Erythroblast (primary cell): ENCODE measurements at regions not wholly inside any gene's neighbourhood (a gene's known extent, or its start where the extent isn't known, plus 50 kb on each side); places are given as distances from the start of the nearest gene placed in this dataset.
"Not testable (repeated sequence)": the region's sequence is repeated elsewhere in the genome, so short reads cannot be mapped to it uniquely, and the experiment has no call there.

Experiments
- DNase-seq, 2 experiments: peaks; one replicate each; lab custom pipeline; 2025; lab: John Stamatoyannopoulos, UW
- GATA1 ChIP-seq: IDR thresholded peaks from 2 replicates; pipeline ENCODE4 v1.6.1; 2011; ENCODE audit warnings: low read depth, mild to moderate bottlenecking, control low read depth, low read length, moderate library complexity
- POLR2A ChIP-seq: IDR thresholded peaks from 2 replicates; pipeline ENCODE4 v1.6.1; 2011; ENCODE audit warnings: mild to moderate bottlenecking, low read length

DNA sequence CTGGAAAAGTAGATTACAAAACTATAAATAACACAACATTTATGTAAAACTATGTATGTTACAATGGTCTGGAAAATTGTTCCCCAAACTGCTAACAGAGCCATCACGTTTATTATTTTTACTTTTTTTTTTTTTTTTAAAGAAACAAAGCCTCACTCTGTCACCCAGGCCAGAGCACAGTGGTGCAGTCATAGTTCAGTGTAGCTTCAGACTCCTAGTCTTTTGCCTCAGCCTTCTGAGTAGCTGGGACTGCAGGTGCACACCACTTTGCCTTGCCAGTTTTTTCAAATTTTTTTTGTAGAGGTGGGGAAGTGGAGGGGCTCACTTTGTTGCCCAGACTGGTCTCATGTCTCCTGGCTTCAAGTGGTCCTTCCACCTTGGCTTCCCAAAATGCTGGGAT lies 180.1 kb upstream of the SPRY1 start:
- no peak for DNase-seq
- TF ChIP-seq GATA1: no peak
- no peak for TF ChIP-seq POLR2A

GRCh38 chr4:123216946-123217345 lies 179.6 kb upstream of the SPRY1 start:
- DNase-seq: peak in 1 of 2 experiments; percentile 4
- no peak for TF ChIP-seq GATA1
- no peak for TF ChIP-seq POLR2A

- TF ChIP-seq GATA1 (no peak), POLR2A (no peak)
- DNase-seq: no peak
Observed at GRCh38 chr4:123217664-123218063, 178.9 kb upstream of the SPRY1 start.

DNA sequence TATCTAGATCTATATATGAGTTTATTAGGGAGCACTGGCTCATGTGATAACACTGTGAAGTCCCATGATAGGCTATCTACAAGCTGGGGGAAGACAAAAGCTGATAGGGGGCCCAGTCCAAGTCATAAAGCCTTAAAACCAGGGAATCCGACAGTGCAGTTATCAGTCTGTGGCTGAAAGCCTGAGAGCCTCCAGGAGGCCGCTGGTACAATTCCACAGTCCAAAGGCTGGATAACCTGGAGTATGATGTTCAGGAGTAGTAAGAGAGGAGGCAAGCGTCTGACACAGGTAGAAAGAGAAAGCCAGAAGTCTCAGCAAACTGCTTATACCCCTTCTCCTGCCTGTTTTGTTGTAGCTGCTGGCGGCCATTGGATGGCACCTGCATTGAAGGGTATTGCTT lies 177.6 kb upstream of the SPRY1 start:
- peak; percentile 38 to 82 for DNase-seq
- TF ChIP-seq POLR2A (no peak), GATA1 (no peak)

DNA sequence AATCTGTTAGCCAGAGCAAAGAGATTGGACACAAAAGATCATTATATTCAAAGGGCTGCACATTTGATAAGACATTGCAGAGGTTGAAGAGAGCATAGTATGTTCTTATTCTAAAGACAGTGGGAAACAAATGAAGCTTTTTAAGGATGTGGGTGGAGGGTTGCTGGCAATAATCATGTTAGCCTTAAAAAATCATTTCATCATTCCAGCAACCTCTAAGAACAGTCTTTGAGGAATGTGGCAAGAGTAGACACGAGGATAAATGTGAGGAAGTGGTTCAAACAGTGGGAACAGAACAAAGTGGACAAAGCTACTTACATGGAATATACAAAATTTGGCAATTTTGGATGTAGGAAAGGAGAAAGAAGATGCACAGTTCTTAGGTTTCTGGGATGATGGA lies 167.3 kb upstream of the SPRY1 start:
- no peak for TF ChIP-seq GATA1
- no peak for TF ChIP-seq POLR2A
- no peak for DNase-seq

DNA sequence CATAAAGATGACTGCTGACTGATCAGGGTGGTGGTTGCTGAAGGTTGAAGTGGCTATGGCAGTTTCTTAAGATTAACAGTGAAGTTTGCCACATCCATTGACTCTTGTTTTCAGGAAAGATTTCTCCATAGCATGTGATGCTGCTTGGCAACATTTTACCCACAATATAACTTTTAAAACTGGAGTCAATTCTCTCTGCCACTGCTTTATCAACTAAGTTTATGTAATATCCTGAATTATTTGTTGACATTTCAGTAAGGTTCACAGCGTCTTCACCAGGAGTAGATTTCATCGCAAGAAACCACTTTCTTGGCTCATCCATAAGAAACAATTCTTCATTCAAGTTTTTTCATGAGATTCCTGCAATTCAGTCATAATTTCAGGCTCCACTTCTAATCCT lies 166.5 kb upstream of the SPRY1 start:
- DNase-seq: no peak
- TF ChIP-seq GATA1: no peak
- no peak for TF ChIP-seq POLR2A

DNA sequence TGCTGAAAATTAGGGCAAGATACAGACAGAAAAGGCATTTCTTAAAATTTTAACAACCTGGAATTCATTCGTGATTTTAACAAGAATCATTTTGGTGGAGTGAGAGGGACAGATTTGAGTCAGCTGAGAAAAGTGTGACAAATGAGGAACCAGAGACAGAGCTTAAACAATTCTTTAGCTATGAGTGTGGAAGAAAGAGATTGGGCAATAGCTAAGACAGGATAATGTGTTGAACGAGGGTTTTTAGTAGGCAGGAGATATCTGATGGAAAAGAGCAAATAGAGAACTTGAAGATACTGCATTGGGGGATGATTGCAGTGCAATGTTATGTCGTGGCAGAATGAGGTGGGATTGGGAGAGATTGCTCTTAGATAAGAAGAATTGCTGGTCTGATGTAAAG lies 164.2 kb upstream of the SPRY1 start:
- DNase-seq: no peak
- no peak for TF ChIP-seq POLR2A
- TF ChIP-seq GATA1: no peak

- no peak for DNase-seq
- TF ChIP-seq GATA1 (no peak), POLR2A (no peak)
Observed at GRCh38 chr4:123233136-123233768, 163.3 kb upstream of the SPRY1 start.

GRCh38 chr4:123234955-123235354 lies 161.6 kb upstream of the SPRY1 start:
- DNase-seq: no peak
- TF ChIP-seq POLR2A: no peak
- no peak for TF ChIP-seq GATA1

DNA sequence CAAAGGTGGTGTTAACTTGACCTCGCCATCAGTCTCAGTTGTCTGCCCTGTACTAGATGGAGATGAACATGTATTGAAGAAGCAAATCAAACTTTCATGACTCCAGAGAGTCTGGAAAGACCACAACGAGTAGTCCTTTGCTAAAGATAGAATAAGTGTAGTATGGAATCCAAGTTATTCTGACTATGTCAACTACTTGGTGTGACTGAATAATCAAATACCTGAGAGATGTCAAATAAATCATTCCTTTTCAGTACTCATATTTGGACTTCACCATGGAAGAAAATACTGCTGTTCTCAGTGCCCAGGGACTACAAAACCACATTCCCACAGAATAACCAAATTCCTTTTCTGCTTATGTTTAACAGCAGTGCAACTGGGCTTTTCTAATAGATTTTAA lies 161.2 kb upstream of the SPRY1 start:
- TF ChIP-seq POLR2A (no peak), GATA1 (no peak)
- no peak for DNase-seq

DNA sequence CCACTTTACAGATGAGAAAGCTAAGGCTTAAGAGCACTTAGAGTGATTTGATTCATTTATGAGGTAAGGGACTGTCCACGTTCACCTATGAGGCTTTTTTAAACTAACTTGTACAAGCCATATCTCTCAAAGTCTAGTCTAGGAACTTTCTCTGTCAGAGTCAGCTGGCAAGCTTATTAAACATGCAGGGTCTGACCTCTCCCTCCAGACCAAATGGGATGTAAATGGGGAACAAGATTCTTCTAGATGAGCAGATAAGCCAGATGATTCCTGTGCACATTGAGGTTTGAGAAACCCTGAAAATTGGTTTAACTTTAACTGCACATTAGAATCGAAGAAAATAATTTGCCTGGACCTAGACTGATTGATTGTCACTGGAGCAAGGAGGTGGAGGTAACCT lies 160.0 kb upstream of the SPRY1 start:
- no peak for TF ChIP-seq POLR2A
- TF ChIP-seq GATA1: no peak
- no peak for DNase-seq

DNA sequence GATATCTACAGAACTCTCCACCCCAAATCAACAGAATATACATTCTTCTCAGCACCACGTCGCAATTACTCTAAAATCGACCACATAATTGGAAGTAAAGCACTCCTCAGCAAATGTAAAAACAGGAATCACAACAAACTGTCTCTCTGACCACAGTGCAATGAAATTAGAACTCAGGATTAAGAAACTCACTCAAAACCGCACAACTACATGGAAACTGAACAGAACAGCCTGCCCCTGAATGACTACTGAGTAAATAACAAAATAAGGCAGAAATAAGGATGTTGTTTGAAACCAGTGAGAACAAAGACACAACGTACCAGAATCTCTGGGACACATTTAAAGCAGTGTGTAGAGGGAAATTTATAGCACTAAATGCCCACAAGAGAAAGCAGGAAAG lies 156.3 kb upstream of the SPRY1 start:
- not testable (repeated sequence) for DNase-seq

DNA sequence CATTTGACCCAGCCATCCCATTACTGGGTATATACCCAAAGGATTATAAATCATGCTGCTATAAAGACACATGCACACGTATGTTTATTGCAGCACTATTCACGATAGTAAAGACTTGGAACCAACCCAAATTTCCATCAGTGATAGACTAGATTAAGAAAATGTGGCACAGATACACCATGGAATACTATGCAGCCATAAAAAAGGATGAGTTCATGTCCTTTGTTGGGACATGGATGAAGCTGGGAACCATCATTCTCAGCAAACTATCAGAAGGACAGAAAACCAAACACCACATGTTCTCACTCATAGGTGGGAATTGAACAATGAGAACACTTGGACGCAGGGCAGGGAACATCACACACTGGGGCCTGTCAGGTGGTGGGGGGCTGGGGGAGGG lies 153.4 kb upstream of the SPRY1 start:
- not testable (repeated sequence) for DNase-seq

GRCh38 chr4:123244137-123244536 lies 152.5 kb upstream of the SPRY1 start:
- DNase-seq: peak; percentile 29 to 61
- TF ChIP-seq POLR2A: no peak
- TF ChIP-seq GATA1: no peak

GRCh38 chr4:123246085-123246484 lies 150.5 kb upstream of the SPRY1 start:
- DNase-seq: no peak
- no peak for TF ChIP-seq GATA1
- no peak for TF ChIP-seq POLR2A

DNA sequence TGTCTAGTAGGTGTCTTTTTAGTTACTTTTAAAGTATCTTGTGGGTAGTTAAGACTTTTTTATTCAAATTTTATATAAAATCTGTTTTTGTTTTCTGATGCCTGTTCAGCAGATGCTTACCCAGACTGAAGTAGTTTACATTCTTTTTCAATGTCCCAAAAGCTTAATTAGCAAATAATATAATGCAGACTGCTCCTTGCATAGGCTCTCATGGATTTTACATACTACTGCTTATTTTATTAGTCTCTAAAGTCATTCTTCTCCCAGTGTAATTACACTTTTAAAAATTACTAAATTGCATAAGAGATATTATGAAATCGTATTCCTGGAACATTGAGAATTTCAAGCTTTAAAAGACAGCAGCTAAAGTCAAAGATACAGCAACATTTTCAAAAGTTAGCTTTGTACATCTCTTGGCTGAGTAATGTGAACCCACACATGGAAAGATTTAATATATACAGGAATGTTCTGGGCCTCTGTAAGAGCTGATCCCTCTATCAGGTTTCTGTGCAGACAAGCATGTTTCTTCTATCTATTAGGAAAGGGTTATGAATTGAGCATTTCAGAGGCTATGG lies 148.4 kb upstream of the SPRY1 start:
- TF ChIP-seq GATA1: no peak
- TF ChIP-seq POLR2A: no peak
- DNase-seq: no peak
